GM10266 (cell line): ENCODE measurements at regions not wholly inside any gene's neighbourhood (a gene's known extent, or its start where the extent isn't known, plus 50 kb on each side); places are given as distances from the start of the nearest gene placed in this dataset.
"Not testable (repeated sequence)": the region's sequence is repeated elsewhere in the genome, so short reads cannot be mapped to it uniquely, and the experiment has no call there.

ENCODE experiments used
- DNase-seq: peaks from one replicate; pipeline ENCODE4 v3.0.0; 2012; ENCODE audit errors: extremely low spot score
- CTCF ChIP-seq: IDR thresholded peaks from 2 replicates; pipeline ENCODE4 v1.5.1; 2012; ENCODE audit warnings: mild to moderate bottlenecking, low read depth; ENCODE audit not compliant: control insufficient read depth, insufficient read depth; ENCODE audit errors: missing control alignments

- no peak for TF ChIP-seq CTCF
These were observed 333.7 kb downstream of the DAD1 start for GRCh38 chr14:22255017-22255950.

GRCh38 chr14:22252686-22253085, 336.3 kb downstream of the DAD1 start:
- DNase-seq, result no peak
- no peak for TF ChIP-seq CTCF

More at GRCh38 chr14:22255017-22255950, 333.7 kb downstream of the DAD1 start:
- DNase-seq, result no peak

- DNase-seq, result no peak
- no peak for TF ChIP-seq CTCF
These were observed 337.9 kb downstream of the DAD1 start for GRCh38 chr14:22251090-22251489.

GRCh38 chr14:22249770-22250169, 339.3 kb downstream of the DAD1 start:
- no peak for TF ChIP-seq CTCF
- no peak for DNase-seq

GRCh38 chr14:22243971-22244581, 344.9 kb downstream of the DAD1 start:
- DNase-seq, result no peak
- no peak for TF ChIP-seq CTCF

GRCh38 chr14:22238320-22238719, 350.7 kb downstream of the DAD1 start:
- not testable (repeated sequence) for DNase-seq

GRCh38 chr14:22233377-22233776, 355.6 kb downstream of the DAD1 start:
- TF ChIP-seq CTCF, result no peak
- no peak for DNase-seq

- DNase-seq, result no peak
- TF ChIP-seq CTCF, result no peak
These were observed 356.1 kb downstream of the DAD1 start for GRCh38 chr14:22232933-22233332.
